Fibroblast of skin of abdomen (primary cell): ENCODE measurements at regions not wholly inside any gene's neighbourhood (a gene's known extent, or its start where the extent isn't known, plus 50 kb on each side); places are given as distances from the start of the nearest gene placed in this dataset.
A peak's percentile ranks its signal among the peaks of the same experiment; 100 is the strongest.

Source experiments
- DNase-seq: peaks from one replicate; pipeline ENCODE4 v3.0.0-alpha.2; 2013

DNA sequence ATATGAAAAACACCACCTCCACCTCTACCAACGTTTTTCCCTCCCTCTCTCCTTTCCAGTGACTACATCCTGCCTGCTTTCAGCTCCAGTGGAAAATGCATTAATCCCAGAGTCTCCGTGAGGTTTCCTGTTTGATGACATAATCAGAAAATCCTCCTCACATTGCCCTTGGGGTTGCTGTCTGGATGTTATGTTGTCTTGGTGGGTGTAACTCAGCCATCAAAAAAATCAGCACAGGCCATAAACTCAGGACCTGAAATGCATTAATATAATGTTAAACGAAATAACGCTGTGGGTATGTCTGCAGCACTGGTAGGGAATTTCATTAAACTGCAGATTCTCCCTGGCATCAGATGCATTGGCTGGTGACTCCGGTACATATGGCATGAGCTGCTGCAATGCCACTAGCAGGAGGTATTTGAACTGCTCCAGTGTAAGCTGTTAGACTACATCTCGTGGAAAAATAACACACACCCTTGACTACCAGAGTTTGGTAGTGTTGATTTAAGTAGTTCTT, 297.8 kb downstream of the PRL start:
- DNase-seq, result peak; percentile 86

DNA sequence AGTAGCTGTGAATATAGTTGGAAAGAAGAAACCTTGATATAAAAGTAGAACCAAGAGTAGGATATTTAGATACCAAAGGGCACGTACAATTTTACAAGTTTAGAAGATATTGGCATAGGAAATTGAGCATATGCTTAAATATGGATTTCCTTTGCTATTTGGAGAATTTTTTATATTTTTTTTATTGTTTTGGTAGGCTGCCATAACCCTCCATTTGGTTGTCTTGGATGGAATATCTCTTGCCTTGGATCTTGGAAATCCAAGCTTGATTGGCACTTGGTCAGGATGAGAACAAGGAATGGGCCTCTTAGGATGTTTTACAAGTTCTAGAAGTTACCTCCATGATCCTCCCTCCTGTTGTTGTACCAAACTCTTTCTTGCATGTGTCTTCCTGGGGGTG, 297.1 kb downstream of the PRL start:
- DNase-seq, result no peak

DNA sequence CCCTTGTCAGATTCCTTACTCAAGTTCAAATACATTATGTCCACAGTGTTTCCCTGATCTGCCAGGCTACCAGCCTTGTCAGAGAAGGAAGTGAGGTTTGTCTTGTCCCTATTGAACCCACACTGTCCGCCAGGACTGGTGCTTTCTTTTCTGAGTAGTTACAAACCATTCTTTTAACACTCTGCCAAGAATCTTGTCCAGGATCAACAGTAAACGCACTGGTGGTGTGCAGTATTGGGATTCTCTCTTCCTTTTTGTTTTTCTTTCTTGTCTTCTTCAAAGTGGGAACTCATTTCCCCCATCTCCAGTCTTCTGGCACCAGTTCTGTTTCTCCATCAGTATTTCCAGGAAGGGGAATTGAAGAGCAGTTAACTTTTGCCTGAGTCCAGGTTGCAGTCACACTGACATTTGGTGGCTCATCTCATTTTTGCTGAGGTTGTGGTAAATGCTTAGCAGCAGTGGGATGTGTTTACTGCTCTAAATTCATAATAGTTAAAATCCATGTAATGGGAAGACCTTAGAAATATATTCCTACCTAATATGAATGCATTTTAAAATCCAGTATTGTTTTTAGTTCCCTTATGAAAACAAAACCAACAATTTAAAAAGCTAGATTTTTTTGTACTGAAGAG, 295.3 kb downstream of the PRL start:
- DNase-seq, result no peak

DNA sequence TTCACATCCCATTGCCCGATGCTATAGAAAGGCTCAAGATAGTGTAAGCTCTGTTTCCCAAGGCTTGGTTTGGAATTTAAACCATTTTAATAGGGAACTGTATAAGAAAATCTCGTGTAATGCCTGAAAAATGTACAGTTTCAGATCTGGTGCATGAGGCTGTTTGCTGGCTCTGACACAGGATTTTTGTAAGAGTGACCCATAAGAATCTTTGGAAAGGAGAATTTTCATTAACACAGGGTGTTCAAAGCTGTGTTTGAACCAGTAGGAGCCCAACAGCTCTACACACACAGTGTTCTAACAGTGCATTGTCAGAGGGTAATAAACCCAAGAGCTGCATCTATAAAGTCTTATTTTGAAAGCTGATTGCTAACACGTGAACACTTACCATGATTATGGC, 293.5 kb downstream of the PRL start:
- peak; percentile 75 for DNase-seq

DNA sequence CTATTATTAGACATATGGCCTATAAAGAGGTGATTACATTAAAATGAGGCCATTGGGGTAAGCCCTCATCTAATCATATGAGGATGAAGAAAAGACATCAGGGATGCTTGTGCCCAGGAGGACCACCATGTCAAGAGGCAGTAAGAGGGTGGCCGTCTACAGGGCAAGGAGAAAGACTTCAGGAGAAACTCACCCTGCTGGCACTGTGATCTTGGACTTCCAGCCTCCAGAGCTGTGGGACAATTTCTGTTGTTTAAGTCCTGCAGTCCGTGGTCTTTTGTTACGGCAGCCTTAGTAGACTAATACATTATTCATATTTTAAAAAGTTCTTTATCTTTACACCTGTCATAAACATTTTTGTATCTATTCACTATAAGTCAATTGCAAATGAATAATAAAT, 290.0 kb downstream of the PRL start:
- no peak for DNase-seq

DNA sequence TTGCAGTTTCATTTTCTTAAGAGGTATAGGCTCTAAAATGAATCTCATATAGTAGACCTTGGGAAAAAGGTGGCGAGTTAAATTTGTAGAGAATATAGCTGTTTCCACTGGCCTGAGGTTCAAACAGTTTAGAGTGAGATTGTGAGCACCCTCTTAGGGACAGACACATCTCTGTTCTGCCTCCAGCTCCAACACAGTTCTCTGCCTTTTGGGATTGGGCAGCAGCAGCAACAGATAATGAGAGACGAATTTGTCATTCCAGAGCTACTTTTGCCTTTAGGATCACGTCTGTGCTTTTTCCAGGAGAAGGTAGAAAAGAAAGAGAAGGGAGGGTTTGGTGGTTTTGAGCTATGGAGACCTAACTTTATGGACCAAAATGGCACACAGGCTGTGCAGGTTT, 289.4 kb downstream of the PRL start:
- no peak for DNase-seq

DNA sequence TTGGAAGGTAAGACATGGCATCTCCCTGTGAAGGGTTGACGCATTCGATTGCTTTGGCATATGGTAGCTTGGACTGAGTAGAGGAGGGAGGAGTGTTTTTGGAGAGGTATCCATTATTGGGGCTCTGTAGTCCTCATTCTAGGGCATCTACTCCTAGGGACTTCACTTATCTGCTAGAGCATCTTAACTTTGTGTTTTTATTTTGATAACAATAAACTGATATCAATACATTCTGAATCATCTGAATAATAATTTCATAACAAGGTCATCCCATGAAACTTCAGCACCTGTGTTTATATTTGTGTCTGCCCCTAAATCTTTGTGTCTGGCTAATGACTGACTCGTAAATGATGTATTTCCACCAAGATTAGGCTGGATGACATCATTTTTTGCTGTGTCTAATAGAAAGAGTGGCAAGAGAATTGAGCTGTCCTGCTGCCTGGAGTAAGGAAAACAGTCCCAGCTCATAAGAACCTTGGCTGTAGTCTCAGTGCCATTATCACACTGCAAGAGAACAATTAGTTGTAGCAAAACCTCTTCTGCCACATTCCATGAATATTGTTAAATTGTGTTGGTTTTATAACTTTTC, 288.5 kb downstream of the PRL start:
- DNase-seq, result peak; percentile 49

DNA sequence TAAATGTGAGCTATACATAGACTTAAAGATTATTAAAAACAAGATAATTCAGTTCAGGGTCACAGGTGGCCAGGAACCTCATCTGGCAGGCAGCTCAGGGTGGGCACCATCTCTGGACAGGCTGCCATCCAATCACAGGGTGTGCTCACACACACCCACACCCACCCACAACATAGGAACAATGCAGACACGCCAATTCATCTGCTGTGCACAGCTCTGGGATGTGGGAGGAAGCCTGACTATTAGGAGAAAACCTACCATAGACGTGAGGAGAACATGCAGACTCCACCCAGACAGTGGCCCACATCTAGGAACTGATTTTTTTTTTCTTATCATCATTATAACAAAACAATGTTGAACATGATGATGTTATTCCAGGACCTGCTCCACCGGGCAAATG, 286.7 kb downstream of the PRL start:
- DNase-seq, result no peak

DNA sequence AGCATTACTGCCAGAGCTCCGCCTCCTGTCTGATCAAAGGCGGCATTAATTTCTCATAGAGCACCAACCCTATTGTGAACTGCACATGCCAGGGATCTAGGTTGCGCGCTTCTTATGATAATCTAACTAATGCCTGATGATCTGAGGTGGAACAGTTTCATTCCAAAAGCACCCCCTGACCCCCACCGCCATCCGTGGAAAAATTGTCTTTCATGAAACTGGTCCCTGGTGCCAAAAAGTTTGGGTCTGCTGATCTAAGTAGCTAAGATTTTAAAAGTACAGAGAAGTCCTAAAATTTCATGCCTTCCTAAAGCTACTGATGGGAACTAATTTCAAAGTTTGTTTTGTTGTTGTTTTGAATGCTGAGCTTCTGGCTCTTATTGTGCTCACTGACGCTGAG, 281.6 kb downstream of the PRL start:
- no peak for DNase-seq

DNA sequence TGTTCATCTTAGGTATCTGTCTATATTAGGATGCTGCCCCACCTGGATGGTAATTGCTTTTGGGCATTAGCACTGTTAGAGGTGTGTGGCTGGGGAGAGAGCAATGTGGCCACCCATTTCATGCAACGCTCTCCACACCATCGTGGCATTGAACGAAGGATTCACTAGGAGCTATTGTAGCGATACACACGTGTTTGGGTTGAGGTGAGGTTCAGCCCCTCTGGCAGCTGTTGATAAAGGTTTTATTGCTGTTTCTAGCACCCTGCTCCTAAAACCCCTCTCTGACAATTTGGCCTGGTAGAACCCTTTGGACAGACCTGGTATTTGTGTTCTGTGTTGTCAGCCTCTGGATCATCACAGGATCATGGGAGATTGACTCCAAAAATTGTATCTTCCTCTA, 280.9 kb downstream of the PRL start:
- DNase-seq, result no peak

DNA sequence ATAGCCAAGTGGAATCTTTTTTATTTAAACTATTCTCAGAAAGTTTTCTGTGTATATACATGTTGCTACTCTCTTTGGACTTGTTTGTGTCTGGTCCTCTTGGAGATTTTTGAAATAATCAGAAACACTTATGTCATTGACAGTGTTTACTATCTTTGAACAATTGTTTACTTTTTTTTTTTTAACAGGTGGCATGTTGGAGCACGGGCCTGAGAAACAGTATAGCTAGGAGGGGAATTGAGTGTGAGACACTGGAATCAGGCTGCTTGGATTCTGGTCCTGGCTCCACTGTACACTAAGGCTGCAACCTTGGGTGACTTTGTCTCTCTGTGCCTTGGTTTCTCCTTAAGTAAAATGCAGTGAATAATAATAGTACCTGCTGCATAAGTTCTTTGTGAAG, 279.6 kb downstream of the PRL start:
- no peak for DNase-seq

DNA sequence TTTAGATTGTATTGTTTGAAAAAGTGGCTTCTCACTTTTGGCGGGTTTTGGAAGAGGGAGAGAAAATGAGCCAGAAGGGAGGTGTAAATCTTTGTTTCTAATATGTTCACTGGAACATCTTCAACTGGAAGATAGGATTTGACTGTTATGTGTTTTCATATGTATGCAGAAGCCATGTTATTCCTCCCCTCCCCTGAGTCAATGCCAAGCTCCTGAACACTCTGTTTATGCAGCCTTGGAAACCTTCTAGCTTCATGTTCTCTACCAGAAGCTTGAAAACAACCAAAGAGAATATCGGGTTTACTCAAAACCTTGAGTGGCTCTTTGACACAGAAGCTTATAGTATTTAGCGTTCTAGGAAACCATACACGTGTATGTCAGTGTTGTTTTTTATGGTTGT, 279.1 kb downstream of the PRL start:
- DNase-seq, result no peak

DNA sequence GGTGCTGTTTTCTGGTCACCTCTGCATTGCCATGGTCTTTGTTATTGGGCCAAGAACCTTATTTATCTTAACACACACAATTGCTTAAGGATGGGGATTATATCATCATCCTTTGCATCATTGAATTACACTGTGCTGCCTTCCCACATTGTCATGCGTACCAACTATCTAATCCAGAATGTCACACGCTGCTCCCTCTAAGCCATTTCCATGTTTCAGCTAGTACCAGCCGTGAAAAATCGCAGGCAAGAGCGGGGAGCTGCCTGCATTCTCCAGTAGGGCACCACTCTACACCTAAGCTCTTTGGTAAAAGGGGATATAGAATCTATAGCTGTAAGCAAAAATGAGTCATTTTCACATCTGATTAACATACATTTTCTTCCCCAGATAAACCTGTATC, 277.0 kb downstream of the PRL start:
- DNase-seq, result no peak

DNA sequence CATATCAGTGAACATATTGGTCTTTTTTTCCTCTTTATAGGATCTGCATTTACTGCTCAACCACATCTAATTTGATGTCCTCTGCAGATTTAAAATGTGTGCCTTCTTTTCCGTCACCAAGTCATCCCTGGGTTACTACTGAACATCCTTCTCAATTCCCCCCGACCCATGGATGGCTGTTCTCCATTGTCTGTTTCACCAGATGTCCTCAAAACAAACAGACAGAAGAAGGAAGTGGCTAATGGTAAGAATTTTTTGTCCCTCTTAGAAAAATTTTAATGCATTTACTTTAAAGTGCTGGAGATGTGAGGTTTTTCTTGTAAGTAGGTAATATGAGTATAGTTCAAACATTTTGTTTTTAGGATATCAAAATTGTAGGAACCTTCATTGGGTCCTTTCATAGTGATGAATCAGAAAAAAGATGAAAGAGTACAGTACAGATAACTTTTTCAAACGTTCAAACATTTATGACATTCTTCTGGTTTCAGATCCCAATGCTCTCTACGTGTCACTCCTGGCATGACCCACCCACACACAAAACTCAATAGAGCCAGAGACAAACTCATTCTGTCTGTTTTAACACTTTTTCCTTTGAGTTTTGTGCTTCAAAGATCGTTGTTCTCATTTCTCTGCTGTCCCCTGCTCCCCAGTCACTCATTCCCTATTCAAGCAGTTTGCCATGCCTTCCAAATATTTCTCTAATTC, 276.4 kb downstream of the PRL start:
- DNase-seq, result no peak

DNA sequence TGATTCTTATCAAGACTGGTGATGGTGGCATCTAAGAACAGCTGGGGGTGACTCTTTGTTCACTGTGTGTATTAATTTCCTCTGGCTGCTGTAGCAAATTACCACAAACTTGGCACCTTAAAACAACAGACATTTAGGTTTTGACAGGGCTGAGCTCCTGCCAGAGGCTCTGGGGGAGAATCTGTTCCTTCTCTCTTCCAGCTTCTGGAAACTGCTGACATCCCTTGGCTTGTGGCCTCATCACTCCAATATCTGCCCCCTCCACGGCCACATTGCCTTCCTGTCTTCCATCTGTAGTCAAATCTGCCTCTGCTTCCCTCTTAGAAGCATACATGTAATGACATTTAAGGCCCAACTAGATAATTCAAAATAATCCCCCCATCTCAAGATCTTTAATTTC, 274.9 kb downstream of the PRL start:
- no peak for DNase-seq

DNA sequence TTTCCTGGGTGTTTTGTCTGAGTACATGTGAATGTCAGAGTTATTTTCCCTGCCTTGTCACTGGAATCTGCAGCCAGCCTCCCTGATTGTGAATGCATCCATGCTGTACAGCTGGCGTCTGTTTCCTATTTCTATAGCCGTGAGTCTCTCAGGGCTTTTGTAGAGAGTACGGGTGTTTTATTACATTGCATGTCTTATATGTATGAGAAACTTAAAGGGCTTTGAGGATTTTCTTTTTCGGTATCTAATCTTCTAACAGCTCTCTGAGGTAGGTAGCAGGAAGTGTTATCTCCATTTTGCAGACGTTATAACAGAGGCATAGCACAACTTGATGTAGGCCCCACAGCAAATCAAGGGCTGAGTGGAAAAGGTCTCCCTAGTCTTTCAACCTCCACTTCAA, 272.9 kb downstream of the PRL start:
- DNase-seq, result no peak

DNA sequence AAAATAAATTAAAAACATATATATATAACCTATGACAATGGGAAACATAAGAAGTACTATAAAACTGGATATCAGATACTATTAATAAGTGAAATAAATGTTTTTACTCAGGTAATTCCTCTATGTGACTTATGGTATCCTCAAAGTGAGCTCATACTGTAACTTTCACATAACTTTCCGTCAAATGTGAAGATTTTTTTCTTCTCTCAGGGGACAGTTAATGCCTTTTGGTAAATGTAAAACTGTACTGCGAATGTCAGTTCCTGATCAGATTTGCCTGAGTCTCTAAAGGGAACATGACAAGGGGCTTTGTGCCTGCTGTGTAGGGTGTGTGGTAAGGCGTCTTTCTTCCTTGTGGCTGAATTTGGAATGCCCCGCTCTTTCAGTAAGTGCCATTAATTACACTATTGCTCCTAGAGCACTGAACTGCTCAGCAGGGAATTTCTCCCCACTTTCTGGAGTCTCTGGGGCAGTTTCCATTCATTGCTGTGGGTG, 271.8 kb downstream of the PRL start:
- no peak for DNase-seq

DNA sequence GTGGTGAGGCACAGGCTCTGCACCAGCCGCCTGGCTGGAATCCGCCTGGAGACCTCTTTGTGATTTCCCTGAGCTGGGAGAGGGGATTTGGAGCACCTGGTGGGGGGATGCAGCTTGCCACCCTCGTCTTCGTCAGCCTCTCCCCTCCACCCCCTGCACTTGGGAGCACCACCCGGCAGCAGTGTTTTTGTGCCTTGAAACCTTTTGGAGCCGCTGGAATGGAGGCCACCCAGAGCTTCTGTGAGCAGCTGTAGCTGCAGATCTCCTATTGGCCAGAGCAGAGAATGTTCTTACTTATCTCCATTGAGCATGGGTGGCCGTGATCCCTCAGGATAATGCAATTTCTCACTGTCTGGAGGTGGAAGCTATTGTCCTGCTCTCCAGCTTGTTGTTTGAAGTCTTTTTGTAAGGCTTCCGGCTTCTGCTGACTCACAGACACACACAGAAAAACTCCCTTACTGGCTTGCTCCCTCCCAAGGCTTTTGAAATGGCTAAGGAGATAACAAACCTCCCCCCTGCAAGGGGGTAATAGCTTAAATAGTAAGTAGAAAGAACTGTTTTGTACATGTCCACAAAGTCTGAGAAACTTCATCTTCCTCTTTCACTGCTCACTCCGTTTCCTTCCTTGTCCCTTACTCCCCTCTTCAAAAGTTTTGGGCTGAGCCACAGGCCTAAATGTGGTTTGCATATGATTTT, 271.2 kb downstream of the PRL start:
- peak; percentile 92 for DNase-seq

DNA sequence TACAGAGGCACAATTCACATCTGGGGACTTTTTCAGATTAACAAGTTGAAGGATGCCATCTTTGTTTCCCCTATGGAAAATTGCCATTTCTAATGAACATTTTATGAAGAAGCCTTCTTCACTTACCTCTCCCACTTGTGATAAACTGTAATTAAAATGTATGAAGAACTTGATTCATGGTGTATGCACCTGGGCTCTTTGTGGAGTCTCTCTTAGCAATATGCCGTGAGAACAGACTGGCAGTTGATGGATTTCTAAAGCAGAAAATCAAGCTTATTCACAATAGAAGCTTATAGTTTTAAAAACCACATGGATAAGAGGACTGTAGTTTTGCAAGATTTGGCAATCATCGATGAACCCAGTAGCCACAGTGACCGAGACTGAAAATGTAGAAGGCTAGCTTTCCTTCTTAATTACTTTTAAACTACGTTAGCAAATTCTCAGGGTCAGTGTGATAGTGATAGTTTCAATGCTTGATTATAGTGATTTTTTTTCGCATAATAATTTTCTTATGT, 270.6 kb downstream of the PRL start:
- DNase-seq, result no peak

DNA sequence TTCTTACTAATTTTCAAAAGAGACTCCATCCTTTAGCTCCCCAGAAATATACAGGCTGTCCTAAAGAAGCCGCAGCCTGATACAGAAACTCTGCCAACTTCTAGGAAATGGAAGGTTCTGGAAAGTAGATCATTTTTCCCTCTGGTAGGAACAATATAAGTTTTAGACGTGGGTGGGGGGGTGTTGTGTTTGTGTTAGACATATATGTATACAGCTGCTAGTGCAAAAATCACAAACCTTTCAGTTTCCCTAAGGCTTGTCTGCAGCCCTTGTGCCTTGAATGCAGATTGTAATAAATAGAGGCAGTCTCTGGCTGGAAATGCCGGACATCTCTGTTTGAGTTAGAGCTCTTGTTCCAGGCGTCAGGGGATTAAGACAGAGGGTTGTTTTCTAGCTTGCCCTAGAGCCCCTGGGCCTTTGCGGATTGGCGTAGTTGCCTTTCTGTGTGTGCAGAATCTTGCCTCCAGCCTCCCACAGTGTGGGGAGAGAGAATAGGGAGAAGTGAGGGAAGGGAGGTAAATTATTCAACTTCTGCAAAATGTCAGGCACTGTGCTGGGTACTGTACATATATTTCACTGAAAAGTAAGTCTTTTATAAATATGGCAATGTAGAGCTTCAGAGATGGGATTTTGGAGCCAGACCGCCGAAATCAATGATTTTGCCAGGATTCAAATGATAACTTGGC, 269.7 kb downstream of the PRL start:
- no peak for DNase-seq

DNA sequence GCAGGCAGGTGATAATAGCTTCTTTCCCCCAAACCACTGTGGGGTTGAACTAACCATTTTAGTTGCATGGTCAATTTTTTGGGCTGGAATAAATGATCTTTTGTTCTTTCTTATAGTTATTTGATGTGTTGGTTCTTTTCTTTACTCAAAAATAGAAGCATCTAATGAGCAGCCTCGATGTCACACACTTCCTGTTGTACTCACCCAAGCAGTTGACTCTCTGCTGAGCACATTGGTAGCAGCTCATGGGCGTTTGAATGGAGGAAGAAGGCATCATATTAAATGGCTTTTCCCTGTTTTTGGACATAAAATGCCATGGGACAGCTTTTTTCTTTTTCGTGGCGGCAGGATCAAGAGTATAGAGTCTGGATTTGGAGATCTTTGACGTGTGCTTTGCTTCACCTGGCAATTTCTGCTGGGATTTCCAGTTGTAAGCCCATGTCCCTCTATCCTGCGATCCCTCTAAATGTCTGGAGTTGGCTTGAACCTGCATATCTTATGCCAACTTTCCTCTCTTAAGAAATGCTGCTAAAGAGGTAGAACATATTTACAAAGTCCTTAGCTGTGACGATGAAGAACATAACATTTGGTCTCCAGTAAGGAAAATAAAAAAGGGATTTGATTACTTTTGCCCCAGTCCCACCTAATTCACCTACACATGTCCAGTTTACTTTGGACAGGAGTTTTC, 268.3 kb downstream of the PRL start:
- no peak for DNase-seq

DNA sequence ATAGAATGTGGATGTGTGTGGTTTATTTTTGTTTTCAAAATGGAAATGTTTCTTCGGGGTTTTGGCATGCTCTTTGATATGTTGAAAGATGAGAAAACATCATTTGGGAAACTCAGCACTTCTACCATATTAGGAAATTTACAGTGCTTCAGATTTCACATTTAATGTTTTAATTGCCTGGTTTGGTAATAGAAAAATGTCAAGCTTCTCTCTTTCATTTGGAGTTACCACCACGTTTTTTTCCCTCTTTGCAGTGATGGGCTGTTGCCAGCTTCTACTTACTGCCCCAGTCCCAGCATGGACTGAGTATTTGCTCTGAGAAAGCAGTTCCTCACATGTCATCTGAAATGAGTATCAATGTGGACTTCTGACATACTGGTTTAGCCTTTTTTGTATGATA, 267.7 kb downstream of the PRL start:
- DNase-seq, result peak; percentile 65
